HepG2 (cell line): ENCODE measurements at regions not wholly inside any gene's neighbourhood (a gene's known extent, or its start where the extent isn't known, plus 50 kb on each side); places are given as distances from the start of the nearest gene placed in this dataset.

ENCODE experiments used
- ADNP ChIP-seq: sonication (generic); formaldehyde crosslinking; IDR thresholded peaks from 2 replicates; pipeline ENCODE4 v1.4.0; 2020; ENCODE audit warnings: missing genetic modification reagents
- CBX2 ChIP-seq, 2 experiments: fragments of 200-600 bp in 1 of 2; sonication (generic); formaldehyde crosslinking in 1 of 2; IDR thresholded peaks; 2 replicates each; pipeline versions ENCODE4 v1.7.0 to v1.8.1; 2018 to 2022; ENCODE audit warnings: low read depth in 2 of 2, low read length in 1 of 2, mild to moderate bottlenecking in 1 of 2, missing genetic modification reagents in 1 of 2
- DNMT1 ChIP-seq: sonication (generic); formaldehyde crosslinking; IDR thresholded peaks from 2 replicates; pipeline ENCODE4 v1.5.1; 2020; ENCODE audit warnings: mild to moderate bottlenecking, missing genetic modification reagents
- FOXK1 ChIP-seq: sonication (generic); formaldehyde crosslinking; IDR thresholded peaks from 2 replicates; pipeline ENCODE4 v1.4.0; 2020; ENCODE audit warnings: low read depth, missing genetic modification reagents, borderline replicate concordance
- HDAC1 ChIP-seq: sonication (generic); formaldehyde crosslinking; IDR thresholded peaks from 2 replicates; pipeline ENCODE4 v1.5.1; 2020; ENCODE audit warnings: mild to moderate bottlenecking, missing genetic modification reagents
- TCF7L2 ChIP-seq: IDR thresholded peaks from 2 replicates; pipeline ENCODE4 v1.6.1; 2011; ENCODE audit warnings: mild to moderate bottlenecking, low read depth, low read length, moderate library complexity
- ZFP41 ChIP-seq: sonication (generic); formaldehyde crosslinking; IDR thresholded peaks from 2 replicates; pipeline ENCODE4 v1.4.0; 2020; ENCODE audit warnings: mild to moderate bottlenecking, missing genetic modification reagents, borderline replicate concordance
- ZMYM2 ChIP-seq: sonication (generic); formaldehyde crosslinking; IDR thresholded peaks from 2 replicates; pipeline ENCODE4 v1.8.0; 2022; ENCODE audit warnings: mild to moderate bottlenecking, missing genetic modification reagents
- ZNF12 ChIP-seq: sonication (generic); formaldehyde crosslinking; IDR thresholded peaks from 2 replicates; pipeline ENCODE4 v1.5.0; 2020; ENCODE audit warnings: missing genetic modification reagents
- ZNF292 ChIP-seq: sonication (generic); formaldehyde crosslinking; IDR thresholded peaks from 2 replicates; pipeline ENCODE4 v1.8.1; 2022; ENCODE audit warnings: mild to moderate bottlenecking, low read depth, missing genetic modification reagents, borderline replicate concordance
- ZNF337 ChIP-seq: sonication (generic); formaldehyde crosslinking; IDR thresholded peaks from 2 replicates; pipeline ENCODE4 v1.5.1; 2020; ENCODE audit warnings: missing genetic modification reagents, low read depth, mild to moderate bottlenecking, borderline replicate concordance
- ZNF33A ChIP-seq: sonication (generic); formaldehyde crosslinking; IDR thresholded peaks from 2 replicates; pipeline ENCODE4 v1.5.1; 2020; ENCODE audit warnings: missing genetic modification reagents, mild to moderate bottlenecking, moderate library complexity, borderline replicate concordance
- TF ChIP-seq, protein P1 (sequence below): sonication (generic); formaldehyde crosslinking; IDR thresholded peaks from 2 replicates; pipeline ENCODE4 v1.4.0; 2020; ENCODE audit warnings: missing genetic modification reagents
- TF ChIP-seq, protein P2 (sequence below): sonication (generic); formaldehyde crosslinking; conservative IDR thresholded peaks from 2 replicates; pipeline ENCODE4 v1.4.0; 2020; ENCODE audit warnings: missing genetic modification reagents
- TF ChIP-seq, protein P3 (sequence below): sonication (generic); formaldehyde crosslinking; IDR thresholded peaks from 2 replicates; pipeline ENCODE4 v1.5.1; 2020; ENCODE audit warnings: missing genetic modification reagents, mild to moderate bottlenecking, borderline replicate concordance

DNA sequence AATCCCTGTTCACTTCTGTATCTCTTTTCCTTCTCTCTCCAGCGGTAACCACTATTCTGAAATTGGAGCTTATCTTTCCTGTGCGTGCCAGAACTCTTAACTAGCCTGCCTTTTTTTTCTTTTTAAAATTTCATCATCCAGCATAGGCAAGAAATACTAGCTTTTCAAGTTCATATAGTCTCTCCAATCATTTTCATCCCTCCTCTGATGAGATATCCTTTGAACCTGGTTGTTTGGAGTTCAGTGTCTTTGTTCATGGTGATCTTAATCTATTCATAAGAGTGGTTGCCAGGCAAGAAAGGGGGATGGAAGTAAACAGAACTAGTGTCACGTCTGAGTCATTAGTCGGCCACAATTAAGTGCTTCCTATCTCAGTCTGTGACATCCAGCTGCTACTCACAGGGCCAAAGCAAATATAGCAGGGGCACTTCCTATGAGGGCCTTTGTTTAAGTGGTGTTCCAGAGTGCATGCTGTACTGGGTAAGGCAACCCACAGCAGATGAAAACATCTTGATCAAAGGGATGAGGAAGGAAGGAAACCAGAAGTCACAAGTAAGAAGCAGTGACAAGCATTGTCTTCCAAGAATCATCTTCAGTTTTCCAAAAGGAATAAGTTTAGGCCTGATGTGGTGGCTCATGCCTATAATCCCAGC lies 56.4 kb upstream of the XIAP start (continued):
- TF ChIP-seq, protein P1, sequence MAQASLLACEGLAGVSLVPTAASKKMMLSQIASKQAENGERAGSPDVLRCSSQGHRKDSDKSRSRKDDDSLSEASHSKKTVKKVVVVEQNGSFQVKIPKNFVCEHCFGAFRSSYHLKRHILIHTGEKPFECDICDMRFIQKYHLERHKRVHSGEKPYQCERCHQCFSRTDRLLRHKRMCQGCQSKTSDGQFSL, result no peak
- no peak for TF ChIP-seq ADNP (CRISPR knock-in tag)
- no peak for TF ChIP-seq CBX2 (IDR thresholded peaks at IDR 0.05; ENCODE audit: low read depth, low read length)
- TF ChIP-seq CBX2 (CRISPR knock-in tag; IDR thresholded peaks at IDR 0.05; ENCODE audit: low read depth), result no peak
- no peak for TF ChIP-seq ZNF33A (CRISPR knock-in tag)
- TF ChIP-seq ZMYM2 (CRISPR knock-in tag), result peak; percentile 50; the same call in 1 of the 2 replicates
- TF ChIP-seq TCF7L2, result no peak
- TF ChIP-seq ZNF337, result no peak
- TF ChIP-seq DNMT1 (CRISPR knock-in tag), result no peak
- TF ChIP-seq, protein P2, sequence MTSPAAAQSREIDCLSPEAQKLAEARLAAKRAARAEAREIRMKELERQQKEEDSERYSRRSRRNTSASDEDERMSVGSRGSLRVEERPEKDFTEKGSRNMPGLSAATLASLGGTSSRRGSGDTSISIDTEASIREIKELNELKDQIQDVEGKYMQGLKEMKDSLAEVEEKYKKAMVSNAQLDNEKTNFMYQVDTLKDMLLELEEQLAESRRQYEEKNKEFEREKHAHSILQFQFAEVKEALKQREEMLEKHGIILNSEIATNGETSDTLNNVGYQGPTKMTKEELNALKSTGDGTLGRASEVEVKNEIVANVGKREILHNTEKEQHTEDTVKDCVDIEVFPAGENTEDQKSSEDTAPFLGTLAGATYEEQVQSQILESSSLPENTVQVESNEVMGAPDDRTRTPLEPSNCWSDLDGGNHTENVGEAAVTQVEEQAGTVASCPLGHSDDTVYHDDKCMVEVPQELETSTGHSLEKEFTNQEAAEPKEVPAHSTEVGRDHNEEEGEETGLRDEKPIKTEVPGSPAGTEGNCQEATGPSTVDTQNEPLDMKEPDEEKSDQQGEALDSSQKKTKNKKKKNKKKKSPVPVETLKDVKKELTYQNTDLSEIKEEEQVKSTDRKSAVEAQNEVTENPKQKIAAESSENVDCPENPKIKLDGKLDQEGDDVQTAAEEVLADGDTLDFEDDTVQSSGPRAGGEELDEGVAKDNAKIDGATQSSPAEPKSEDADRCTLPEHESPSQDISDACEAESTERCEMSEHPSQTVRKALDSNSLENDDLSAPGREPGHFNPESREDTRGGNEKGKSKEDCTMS (CRISPR knock-in tag), result no peak
- 0 out of 2 replicates have a peak, but pooled peaks have one; percentile 35 for TF ChIP-seq ZNF12
- TF ChIP-seq FOXK1 (CRISPR knock-in tag), result peak; percentile 38; the same call in 1 of the 2 replicates
- TF ChIP-seq ZNF292 (CRISPR knock-in tag), result peak; percentile 57; the same call in 1 of the 2 replicates
- no peak for TF ChIP-seq ZFP41 (CRISPR knock-in tag)
- TF ChIP-seq HDAC1, result peak; percentile 55; the same call in 1 of the 2 replicates
- TF ChIP-seq, protein P3, sequence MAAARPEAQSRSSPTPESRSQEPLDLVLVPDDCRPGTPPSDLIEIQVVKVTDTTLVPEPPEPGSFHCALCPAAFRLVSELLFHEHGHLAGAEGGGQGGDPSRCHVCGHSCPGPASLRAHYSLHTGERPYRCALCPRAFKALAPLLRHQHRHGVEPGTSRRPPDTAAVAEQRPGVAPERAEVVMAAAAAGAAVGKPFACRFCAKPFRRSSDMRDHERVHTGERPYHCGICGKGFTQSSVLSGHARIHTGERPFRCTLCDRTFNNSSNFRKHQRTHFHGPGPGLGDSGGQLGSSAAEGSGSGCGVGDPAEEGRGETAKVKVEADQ (CRISPR knock-in tag), result no peak
